ENCODE measurements at regions not wholly inside any gene's neighbourhood (a gene's known extent, or its start where the extent isn't known, plus 50 kb on each side); places are given as distances from the start of the nearest gene placed in this dataset.

DNA sequence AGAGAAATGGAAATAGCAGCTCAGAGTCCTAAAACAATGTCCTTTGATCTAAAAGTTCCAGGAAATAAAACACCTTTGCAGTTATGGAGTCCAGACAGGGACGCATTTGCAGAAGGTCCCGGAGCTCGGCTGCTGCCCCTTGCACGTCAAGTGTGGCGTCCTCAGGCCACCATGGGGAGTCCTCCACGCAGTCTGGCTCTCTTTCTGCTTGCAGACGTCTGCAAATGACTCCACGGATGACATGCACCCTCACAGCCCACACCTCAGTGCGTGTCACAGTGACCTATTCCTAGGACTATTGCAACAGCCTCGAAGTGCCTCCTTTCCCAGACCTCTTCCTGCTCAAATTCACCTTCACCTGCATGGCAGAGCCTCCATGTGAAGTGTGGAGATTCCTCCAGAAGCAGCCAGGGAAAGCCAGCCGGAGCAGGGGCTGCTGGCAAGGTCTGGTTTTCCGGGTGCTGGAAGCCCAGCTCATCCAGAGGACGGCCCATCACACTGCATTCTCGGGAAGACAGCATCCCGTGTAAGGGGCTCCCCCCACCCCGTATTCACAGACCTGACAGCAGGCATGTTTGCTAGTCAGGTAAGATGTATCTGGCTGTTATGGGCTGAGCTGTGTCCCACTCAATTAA, 137.7 kb downstream of the ASB1 start:
- POLR2A ChIA-PET = no interaction called here
- DNase-seq (ENCODE audit: low read depth, low spot score) = no peak

DNA sequence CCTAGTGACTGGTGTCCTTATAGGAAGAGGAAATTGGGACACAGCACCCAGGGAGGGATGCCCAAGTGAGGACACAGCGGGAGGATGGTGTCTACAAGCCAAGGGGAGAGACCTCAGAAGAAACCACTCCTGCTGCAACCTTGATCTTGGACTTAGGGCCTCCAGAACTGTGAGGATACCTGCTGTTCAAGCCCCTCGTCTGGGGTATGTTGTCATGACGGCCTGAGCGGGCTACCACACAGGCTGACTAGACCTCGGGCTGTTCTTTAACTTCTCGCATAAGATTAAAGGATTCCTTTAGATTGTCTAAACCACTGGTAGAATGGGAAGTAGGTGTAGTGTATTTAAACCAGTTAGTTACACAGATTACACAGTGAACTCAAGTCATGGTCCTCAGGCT, 138.3 kb downstream of the ASB1 start:
- TF ChIP-seq, protein P1, sequence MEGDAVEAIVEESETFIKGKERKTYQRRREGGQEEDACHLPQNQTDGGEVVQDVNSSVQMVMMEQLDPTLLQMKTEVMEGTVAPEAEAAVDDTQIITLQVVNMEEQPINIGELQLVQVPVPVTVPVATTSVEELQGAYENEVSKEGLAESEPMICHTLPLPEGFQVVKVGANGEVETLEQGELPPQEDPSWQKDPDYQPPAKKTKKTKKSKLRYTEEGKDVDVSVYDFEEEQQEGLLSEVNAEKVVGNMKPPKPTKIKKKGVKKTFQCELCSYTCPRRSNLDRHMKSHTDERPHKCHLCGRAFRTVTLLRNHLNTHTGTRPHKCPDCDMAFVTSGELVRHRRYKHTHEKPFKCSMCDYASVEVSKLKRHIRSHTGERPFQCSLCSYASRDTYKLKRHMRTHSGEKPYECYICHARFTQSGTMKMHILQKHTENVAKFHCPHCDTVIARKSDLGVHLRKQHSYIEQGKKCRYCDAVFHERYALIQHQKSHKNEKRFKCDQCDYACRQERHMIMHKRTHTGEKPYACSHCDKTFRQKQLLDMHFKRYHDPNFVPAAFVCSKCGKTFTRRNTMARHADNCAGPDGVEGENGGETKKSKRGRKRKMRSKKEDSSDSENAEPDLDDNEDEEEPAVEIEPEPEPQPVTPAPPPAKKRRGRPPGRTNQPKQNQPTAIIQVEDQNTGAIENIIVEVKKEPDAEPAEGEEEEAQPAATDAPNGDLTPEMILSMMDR (IDR thresholded peaks at IDR 0.05; ENCODE audit: insufficient read depth, low read length, missing control alignments) = no peak
- ChIA-PET CTCF (no interaction called here), POLR2A (no interaction called here)
- no peak for DNase-seq (ENCODE audit: low read depth, low spot score)
- no peak overlapping the region for H3K4me3 ChIP-seq (ENCODE audit: low read depth, low read length)

More for the DNA sequence above, 137.7 kb downstream of the ASB1 start:
- CTCF ChIA-PET = interaction anchor here (0.9 kb wide), 1 partner anchor 10 kb away, joined by 3 read pairs; no protein-coding TSS in a partner anchor
- H3K4me3 ChIP-seq (ENCODE audit: low read depth, low read length) = no peak overlapping the region
- TF ChIP-seq, protein P1 (IDR thresholded peaks at IDR 0.05; ENCODE audit: insufficient read depth, low read length, missing control alignments) = no peak

DNA sequence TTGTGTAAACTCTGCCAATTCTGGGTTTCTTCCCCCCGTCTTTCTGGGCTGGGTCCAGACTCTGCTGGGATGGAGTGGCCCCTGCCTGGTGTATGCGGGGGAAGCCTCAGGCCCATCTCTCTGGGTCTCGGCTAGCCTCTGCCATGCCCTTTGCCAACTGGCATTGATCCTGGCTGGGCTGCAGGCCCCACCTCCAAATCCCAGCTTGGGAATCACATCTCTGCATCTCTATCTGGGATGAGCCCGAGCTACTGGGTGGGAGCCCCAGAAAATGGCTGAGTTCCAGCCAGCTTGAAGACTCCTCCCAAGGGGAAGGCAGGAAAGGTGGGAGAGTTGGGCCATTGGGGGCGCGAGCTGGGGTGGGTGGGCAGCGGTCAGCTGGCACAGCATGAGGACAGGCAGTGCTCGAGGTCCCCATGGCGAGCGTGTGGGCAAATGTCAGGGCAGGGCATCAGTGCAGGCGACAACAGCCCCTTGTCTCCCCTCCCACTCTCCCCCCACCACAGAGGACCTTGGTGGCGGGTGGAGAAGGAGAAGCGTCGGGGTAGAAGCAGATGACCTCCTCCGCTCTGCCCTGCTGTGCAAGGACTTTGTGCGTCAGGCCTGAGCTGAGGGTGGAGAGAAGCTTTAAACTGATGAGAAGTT, 139.4 kb downstream of the ASB1 start:
- POLR2A ChIA-PET = no interaction called here
- TF ChIP-seq, protein P1 (IDR thresholded peaks at IDR 0.05; ENCODE audit: insufficient read depth, low read length, missing control alignments) = no peak
- DNase-seq (ENCODE audit: low read depth, low spot score) = no peak
- H3K4me3 ChIP-seq (ENCODE audit: low read depth, low read length) = no peak overlapping the region
- CTCF ChIA-PET = no interaction called here

DNA sequence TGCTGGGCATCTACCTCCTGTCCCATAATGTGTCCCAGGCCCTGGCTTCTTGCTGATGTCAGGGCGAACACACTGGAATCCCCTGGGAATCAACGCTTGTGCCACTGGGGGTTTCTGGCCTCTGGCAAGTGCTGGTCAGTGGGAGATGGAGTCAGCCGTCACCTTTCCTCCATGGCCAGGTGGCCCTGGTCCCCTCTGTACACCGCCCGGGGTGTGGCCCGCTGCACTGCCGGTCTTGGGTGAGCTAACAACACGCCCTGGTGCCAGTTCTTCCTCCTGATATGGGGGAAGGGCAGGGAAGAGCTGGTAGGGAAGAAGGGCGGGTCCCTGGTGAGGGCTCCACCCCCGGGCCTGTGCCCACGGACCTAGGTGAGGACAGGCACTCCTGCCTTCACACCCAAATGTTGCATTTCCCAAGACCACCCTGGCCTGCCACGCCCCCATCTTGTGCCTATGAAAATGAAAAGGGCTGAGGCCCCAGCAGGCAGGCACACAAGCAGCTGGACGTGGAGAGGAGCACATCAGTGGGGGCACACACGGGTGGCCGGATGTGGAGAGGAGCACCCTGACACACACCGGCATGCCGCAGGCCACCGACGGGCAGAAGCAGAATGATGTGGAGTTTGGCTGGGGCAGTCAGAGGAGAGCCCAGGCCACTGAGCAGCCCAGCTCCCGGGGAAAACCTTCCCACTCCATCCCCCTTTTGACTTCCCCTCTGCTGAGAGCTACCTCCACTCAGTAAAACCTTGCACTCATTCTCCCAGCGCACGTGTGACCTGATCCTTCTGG, 140.5 kb downstream of the ASB1 start:
- CTCF ChIA-PET = no interaction called here
- TF ChIP-seq, protein P1 (IDR thresholded peaks at IDR 0.05; ENCODE audit: insufficient read depth, low read length, missing control alignments) = no peak
- DNase-seq (ENCODE audit: low read depth, low spot score) = no peak
- POLR2A ChIA-PET = interaction anchor here (0.9 kb wide), 1 partner anchor 38 kb away, joined by 3 read pairs; no protein-coding TSS in a partner anchor
- no peak overlapping the region for H3K4me3 ChIP-seq (ENCODE audit: low read depth, low read length)

DNA sequence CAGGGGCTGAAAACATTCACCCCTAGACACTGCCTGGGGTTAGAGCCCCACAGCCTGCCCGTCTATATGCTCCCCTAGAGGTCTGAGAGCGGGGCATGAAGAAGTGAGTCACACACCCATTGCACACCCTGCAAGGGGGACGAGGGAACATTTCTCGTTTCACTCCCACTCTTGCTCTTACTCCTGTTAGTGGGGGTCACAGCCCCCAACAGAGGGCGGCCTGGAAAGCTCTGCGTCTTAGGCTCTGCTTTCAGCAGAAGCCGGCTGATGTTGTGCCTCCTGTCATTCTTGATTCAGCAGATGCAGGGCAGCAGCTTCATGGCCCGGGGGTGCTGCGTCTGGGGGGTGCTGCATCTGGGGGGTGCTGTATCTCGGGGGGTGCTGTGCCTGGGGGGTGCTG, 141.3 kb downstream of the ASB1 start:
- DNase-seq (ENCODE audit: low read depth, low spot score) = no peak
- TF ChIP-seq, protein P1 (IDR thresholded peaks at IDR 0.05; ENCODE audit: insufficient read depth, low read length, missing control alignments) = no peak
- POLR2A ChIA-PET = interaction anchor here (0.9 kb wide), 1 partner anchor 38 kb away, joined by 3 read pairs; no protein-coding TSS in a partner anchor
- CTCF ChIA-PET = no interaction called here
- H3K4me3 ChIP-seq (ENCODE audit: low read depth, low read length) = no peak overlapping the region
